Fibroblast of skin of left biceps (primary cell): ENCODE measurements at regions not wholly inside any gene's neighbourhood (a gene's known extent, or its start where the extent isn't known, plus 50 kb on each side); places are given as distances from the start of the nearest gene placed in this dataset.

Experiments
- DNase-seq, 2 experiments: peaks; one replicate each; pipeline ENCODE4 v3.0.0-alpha.2; 2013; ENCODE audit warnings: low read depth in 2 of 2

DNA sequence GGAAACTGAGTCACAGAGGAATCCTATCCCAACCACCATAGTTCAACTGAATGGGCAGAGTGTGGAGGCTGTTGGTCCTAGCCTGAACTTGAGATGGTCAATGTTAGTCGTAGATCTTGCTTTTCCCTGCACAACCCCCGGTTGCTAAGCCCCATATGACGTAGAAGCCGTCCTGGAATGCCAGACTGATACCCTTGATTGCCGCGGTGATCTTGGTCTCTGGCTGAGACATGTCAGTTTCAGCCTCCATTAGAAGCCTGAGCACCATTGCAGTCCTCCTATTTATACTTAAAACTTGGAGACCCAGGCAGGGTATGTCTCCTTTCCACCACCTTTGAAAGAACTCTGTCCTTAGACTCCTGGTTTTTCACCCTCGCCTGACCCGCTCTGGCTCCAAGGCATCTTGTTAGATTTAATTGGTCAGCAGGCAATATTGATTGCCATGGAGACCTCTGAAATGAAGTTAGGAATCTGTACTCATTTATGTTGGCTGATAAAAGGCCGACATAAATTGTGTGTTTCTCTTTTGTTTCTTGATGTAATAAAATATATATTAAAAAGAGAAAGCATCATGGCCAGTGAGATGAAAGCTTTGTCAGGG lies 53.4 kb downstream of the RPLP1 start:
- DNase-seq: no peak

DNA sequence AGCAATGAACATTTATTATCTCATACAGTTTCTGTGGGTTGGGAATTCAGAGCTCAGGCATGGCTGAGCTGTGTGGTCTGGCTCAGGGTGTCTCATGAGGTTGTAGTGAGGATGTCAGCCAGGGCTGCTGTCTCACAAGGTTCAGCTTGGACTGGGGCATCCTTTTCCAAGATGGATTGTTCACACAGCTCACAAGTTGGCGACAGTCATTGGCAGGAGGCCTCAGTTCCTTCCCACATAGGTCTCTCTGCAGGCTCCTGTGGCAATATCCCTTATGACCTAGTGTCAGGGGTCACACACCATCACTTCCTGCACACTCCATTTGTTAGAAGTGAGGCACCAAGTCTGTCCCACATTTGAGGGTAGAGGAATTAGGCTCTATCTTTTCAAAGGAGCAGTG lies 56.0 kb downstream of the RPLP1 start:
- DNase-seq: no peak

- no peak for DNase-seq
These were observed 56.5 kb downstream of the RPLP1 start for GRCh38 chr15:69509131-69509530.

- DNase-seq: no peak
These were observed 57.9 kb downstream of the RPLP1 start for GRCh38 chr15:69510556-69510955.

GRCh38 chr15:69511015-69511414 lies 58.4 kb downstream of the RPLP1 start:
- no peak for DNase-seq

DNA sequence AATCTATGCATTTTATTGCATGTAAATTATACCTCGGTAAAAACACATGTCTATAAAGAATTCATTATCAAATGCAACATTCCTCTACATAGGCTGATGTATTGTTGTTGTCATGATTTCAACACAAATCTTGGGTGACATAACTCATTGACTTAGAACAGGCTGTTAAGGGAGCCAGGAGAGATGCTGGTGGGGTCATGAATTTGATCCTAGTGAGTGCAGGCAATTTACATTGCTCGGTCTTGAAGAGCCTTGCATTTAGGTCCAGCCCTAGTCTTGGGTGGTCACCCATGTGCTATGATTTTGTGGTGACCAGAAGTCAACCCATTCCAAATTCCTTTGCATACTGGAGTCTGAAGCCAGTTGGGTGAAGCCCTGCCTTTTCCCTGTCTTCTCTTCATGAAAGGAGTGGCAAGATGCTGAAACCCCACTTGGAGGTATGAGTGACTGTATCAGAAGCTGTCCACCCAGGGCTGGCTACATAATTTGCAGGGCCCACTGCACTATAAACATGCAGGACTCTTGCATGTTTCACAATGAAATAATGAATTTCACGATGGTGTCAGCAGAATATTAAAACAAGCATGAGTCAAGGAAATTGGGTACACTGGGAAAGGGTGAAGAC lies 59.2 kb downstream of the RPLP1 start:
- DNase-seq: no peak

GRCh38 chr15:69513450-69513960 lies 60.9 kb downstream of the RPLP1 start:
- no peak for DNase-seq

DNA sequence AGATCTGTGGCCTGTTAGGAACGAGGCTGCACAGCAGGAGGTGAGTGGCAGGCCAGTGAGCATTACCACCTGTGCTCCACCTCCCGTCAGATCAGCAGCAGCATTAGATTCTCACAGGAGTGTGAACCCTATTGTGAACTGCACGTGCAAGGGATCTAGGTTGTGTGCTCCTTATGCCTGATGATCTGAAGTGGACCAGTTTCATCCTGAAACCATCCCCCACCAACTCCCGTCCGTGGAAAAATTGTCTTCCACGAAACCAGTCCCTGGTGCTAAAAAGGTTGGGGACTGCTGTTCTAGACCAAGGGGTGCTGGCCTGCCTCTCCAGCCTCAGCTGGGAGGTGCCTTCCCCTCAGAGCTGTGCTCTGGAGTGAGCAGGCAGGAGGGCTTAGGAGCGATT lies 61.4 kb downstream of the RPLP1 start:
- no peak for DNase-seq

DNA sequence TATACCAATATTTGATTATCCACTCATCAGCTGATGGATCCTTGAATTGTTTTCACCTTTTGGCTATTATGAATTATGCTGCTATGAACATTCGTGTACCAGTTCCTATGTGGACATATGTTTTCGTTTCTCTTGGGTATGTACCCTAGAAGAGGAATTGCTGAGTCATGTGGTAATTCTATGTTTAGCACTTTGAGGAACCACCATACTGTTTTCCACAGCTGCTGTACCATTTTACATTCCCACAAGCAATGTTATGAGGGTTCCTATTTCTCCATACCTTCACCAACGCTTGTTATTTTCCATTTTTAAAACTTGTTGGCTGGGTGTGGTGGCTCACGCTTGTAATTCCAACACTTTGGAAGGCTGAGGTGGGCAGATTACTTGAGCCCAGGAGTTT lies 62.9 kb downstream of the RPLP1 start:
- DNase-seq: no peak

- no peak for DNase-seq
These were observed 63.3 kb downstream of the RPLP1 start for GRCh38 chr15:69515926-69516325.

DNA sequence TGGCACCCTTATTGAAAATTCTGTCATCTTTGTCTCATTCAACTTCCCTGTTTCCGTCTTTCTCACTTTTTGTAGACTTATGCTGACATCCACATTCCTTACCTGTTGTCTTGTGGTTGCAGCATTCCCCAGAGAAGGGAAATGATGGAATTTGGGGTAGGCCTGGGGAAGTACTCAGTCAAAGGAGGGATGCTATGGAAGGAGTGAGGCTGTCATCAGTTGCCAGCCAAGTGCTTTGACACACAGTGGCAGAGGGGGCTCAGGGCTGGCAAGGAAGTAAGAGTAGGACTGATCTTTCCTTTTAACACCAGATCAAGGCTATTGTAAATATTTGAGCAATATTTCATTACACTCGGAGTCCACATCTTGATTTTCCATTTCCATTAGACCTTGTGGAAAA lies 64.4 kb downstream of the RPLP1 start:
- DNase-seq: no peak

GRCh38 chr15:69518806-69519205 lies 66.2 kb downstream of the RPLP1 start:
- no peak for DNase-seq

DNA sequence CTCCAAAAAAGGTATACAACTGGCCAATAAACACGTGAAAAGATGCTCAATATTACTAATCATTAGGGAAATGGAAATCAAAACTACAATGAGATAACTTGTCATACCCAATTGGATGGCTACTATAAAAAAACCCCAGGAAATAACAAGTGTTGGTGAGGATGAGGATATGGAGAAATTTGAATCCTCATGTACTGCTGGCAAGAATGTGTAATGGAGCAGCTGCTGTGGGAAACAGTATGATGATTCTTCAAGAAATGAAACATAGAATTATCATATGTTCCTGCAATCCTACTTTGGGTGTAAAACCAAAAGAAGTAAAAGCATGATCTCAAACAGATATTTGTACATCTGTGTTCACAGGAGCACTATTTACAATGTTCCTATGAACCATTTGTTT lies 67.4 kb downstream of the RPLP1 start:
- DNase-seq: no peak

DNA sequence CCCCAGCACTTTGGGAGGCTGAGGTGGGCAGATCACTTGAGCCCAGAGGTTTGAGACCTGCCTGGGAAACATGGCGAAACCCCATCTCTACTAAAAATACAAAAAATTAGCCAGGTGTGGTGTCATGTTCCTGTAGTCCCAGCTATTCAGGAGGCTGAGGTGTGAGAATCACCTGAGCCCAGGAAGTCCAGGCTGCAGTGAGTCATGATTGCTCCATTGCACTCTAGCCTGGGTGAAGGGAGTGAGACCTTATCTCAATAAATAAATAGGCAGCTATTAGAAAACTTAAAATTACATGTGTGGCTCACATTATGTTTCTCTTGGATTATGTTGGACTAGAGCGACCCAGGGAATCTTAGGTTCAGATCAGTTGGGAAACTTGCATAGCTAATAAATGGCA lies 69.7 kb downstream of the RPLP1 start:
- no peak for DNase-seq

- DNase-seq: peak; percentile 51 to 53
These were observed 70.7 kb downstream of the RPLP1 start for GRCh38 chr15:69523010-69524001.

GRCh38 chr15:69524296-69524695 lies 71.7 kb downstream of the RPLP1 start:
- DNase-seq: no peak

GRCh38 chr15:69524814-69525213 lies 72.2 kb downstream of the RPLP1 start:
- no peak for DNase-seq

- DNase-seq: no peak
These were observed 72.9 kb downstream of the RPLP1 start for GRCh38 chr15:69525543-69525942.

GRCh38 chr15:69526081-69527061 lies 73.8 kb downstream of the RPLP1 start:
- DNase-seq: no peak

GRCh38 chr15:69529141-69529540 lies 76.5 kb downstream of the RPLP1 start:
- no peak for DNase-seq

- DNase-seq: no peak
These were observed 77.5 kb downstream of the RPLP1 start for GRCh38 chr15:69529961-69530633.
